ENCODE measurements at regions not wholly inside any gene's neighbourhood (a gene's known extent, or its start where the extent isn't known, plus 50 kb on each side); places are given as distances from the start of the nearest gene placed in this dataset.
A peak's percentile ranks its signal among the peaks of the same experiment; 100 is the strongest.

DNA sequence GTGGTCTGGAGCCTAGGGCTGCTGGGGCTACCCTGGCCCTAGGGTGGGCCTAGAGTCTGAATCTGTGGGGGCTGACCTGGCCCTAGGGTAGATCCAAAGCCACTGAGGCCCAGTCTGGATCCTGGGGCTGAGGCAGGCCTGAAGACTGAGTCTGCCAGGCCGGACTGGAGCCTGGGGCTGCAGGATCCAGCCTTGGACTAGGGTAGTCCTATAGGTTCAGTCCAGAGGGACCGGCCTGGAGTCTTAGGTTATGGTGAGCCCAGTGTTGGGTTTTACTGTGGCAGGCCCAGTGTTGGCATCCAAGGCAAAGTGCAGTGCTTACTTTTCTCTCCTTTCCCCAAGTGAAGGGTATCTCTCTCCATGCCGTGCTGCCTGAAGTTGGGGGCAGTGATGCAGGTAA is 227.9 kb upstream of the TAS2R1 start:
- no peak overlapping the region for H3K4me3 ChIP-seq (ENCODE audit: control insufficient read depth, low read depth, low read length)
- DNase-seq (ENCODE audit: low read depth), result no peak
- TF ChIP-seq, protein P1, sequence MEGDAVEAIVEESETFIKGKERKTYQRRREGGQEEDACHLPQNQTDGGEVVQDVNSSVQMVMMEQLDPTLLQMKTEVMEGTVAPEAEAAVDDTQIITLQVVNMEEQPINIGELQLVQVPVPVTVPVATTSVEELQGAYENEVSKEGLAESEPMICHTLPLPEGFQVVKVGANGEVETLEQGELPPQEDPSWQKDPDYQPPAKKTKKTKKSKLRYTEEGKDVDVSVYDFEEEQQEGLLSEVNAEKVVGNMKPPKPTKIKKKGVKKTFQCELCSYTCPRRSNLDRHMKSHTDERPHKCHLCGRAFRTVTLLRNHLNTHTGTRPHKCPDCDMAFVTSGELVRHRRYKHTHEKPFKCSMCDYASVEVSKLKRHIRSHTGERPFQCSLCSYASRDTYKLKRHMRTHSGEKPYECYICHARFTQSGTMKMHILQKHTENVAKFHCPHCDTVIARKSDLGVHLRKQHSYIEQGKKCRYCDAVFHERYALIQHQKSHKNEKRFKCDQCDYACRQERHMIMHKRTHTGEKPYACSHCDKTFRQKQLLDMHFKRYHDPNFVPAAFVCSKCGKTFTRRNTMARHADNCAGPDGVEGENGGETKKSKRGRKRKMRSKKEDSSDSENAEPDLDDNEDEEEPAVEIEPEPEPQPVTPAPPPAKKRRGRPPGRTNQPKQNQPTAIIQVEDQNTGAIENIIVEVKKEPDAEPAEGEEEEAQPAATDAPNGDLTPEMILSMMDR (IDR thresholded peaks at IDR 0.05; ENCODE audit: control insufficient read depth, insufficient read depth, low read depth, low read length, missing control alignments), result no peak

DNA sequence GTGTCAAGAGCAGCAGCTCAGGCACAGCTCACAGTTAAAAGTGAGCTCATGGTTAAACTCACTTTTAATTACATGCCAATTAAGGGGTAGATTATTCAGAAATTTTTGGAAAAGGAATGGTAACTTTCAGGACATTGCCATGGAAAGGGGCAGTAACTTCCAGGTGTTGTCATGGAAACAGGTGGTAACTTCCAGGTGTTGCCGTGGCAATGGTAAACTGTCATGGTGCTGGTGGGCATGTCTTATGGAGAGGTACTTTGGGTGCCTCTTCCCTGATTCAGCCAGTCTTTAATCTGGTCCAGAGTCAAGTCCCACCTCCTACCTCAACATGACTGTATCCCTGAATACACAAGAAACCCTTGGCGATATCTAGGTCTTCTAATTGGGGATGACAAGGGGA is 223.2 kb upstream of the TAS2R1 start:
- TF ChIP-seq, protein P1 (IDR thresholded peaks at IDR 0.05; ENCODE audit: control insufficient read depth, insufficient read depth, low read depth, low read length, missing control alignments), result no peak
- DNase-seq (ENCODE audit: low read depth), result no peak
- no peak overlapping the region for H3K4me3 ChIP-seq (ENCODE audit: control insufficient read depth, low read depth, low read length)

DNA sequence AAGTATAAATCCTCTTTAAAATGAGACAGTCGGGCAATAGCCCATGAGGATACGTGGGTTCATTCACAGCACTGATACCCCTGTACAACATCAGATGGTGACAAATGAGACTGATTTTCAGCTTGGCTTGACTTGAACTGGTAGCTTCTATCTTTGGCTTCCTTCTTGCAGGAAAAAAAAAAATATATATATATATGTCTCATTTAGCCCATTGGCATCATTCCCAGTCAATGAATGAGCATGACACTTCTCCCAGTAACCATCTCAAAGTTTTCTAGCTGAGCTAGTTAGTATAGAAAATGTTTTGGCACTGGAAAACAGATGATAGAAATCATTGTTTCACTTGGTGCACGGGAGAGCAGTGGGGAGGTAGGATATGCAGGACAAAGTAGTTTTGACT is 222.5 kb upstream of the TAS2R1 start:
- TF ChIP-seq, protein P1 (IDR thresholded peaks at IDR 0.05; ENCODE audit: control insufficient read depth, insufficient read depth, low read depth, low read length, missing control alignments), result no peak
- no peak overlapping the region for H3K4me3 ChIP-seq (ENCODE audit: control insufficient read depth, low read depth, low read length)
- DNase-seq (ENCODE audit: low read depth), result no peak

DNA sequence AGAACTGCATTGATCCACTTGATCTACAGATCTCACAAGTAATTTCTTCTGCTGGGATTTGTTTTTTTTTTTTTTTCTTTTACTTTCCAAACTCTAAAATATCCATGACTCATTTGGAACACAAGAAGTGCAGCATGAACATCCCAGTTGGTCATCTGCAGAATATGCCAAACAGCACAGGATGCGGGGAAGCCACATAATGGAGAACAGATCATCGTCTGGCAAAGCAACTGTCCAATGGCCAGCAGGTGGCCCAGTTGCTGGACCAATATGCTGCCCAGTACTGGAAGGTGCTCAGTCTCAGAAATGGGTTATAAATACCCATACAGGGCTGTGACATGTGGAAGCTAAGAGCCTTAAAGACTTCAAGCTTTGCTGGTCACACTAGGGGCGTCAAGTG is 221.3 kb upstream of the TAS2R1 start:
- TF ChIP-seq, protein P1 (IDR thresholded peaks at IDR 0.05; ENCODE audit: control insufficient read depth, insufficient read depth, low read depth, low read length, missing control alignments), result peak; percentile 64
- DNase-seq (ENCODE audit: low read depth), result peak; percentile 91
- H3K4me3 ChIP-seq (ENCODE audit: control insufficient read depth, low read depth, low read length), result no peak overlapping the region

DNA sequence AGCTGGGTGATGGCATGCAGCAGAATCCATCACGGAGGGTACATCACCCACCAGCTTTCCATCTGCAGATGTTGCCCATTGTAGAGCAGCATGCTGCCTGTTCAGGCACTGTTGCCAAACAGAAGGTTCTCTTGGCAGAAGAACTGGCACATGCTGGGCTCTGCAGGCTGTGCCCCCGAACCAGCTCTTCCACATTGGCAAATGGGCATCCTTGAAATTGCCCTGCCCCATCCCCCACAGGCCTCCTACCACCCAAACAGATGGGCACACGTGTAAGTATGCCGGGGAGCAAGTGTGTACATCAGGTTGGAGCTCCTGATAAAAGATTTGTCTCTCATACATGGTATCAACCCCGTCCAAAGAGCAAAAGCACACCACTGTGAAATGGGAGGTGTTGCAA is 220.3 kb upstream of the TAS2R1 start:
- TF ChIP-seq, protein P1 (IDR thresholded peaks at IDR 0.05; ENCODE audit: control insufficient read depth, insufficient read depth, low read depth, low read length, missing control alignments), result no peak
- no peak for DNase-seq (ENCODE audit: low read depth)
- H3K4me3 ChIP-seq (ENCODE audit: control insufficient read depth, low read depth, low read length), result no peak overlapping the region

DNA sequence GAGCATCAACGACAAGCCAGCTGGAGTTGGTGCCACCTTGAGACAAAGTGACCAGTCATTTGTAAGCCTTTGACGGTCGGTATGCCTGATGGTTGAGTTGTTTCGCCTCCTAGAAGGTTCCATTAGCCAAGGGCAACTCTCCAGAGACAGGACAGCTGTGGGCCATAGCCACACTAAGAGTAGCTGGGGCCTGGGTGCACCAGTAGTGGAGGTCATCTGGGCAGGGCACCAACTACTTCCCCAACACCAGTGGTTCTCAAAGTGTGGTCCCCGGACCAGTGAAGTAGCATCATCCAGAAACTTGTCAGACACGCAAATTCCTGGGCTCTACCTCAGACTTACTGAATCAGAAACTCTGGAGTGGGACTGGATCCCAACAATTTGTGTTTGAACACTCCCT is 217.5 kb upstream of the TAS2R1 start:
- no peak overlapping the region for H3K4me3 ChIP-seq (ENCODE audit: control insufficient read depth, low read depth, low read length)
- TF ChIP-seq, protein P1 (IDR thresholded peaks at IDR 0.05; ENCODE audit: control insufficient read depth, insufficient read depth, low read depth, low read length, missing control alignments), result no peak

DNA sequence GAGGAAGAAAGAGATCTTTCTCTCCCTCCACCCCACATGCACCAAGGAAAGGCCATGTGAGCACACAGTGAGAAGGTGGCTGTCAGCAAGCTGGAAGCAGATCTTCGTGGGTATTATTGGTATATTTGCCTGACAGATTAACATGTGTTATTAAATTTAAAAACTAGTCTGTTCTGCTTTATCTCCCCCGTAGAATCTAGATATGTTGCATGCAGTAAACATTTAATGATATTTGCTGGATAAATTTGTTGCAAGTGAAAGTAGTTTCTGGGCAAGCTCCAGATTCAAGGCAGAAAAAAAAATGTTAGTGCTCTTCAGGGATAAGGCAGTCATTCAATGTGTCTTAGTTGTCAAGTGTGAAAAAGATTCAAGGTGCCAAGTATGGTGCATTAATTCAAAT is 215.0 kb upstream of the TAS2R1 start:
- no peak for DNase-seq (ENCODE audit: low read depth)
- H3K4me3 ChIP-seq (ENCODE audit: control insufficient read depth, low read depth, low read length), result no peak overlapping the region

More for the DNA sequence above, 217.5 kb upstream of the TAS2R1 start:
- DNase-seq (ENCODE audit: low read depth), result no peak

More for the DNA sequence above, 215.0 kb upstream of the TAS2R1 start:
- TF ChIP-seq, protein P1 (IDR thresholded peaks at IDR 0.05; ENCODE audit: control insufficient read depth, insufficient read depth, low read depth, low read length, missing control alignments), result no peak
